Kidney (tissue), 13 donors: ENCODE measurements at regions not wholly inside any gene's neighbourhood (a gene's known extent, or its start where the extent isn't known, plus 50 kb on each side); places are given as distances from the start of the nearest gene placed in this dataset.
A peak's percentile ranks its signal among the peaks of the same experiment; 100 is the strongest.

Experiments
- DNase-seq, 5 donors: peaks; one replicate each; pipeline ENCODE4 v3.0.0-alpha.2; 2013 to 2020
- FAIRE-seq: peaks from 2 replicates; lab custom pipeline; 2012; peaks lifted over from hg19 to GRCh38; lab: Jason Lieb, UNC
- H3K27ac ChIP-seq, 2 donors: one replicate each; pipeline ENCODE4 v1.7.0; 2013; ENCODE audit warnings: low read depth in 2 of 2, low read length in 2 of 2, inconsistent platforms in 1 of 2
- H3K27me3 ChIP-seq: one replicate; pipeline ENCODE4 v1.7.1; 2013; ENCODE audit warnings: low read length, inconsistent platforms; ENCODE audit not compliant: control insufficient read depth, insufficient read depth
- H3K36me3 ChIP-seq, 3 donors: one replicate each; pipeline versions ENCODE4 v1.7.0 to v1.7.1; 2013; ENCODE audit warnings: low read length in 3 of 3, control low read depth in 1 of 3, inconsistent platforms in 1 of 3; ENCODE audit not compliant: insufficient read depth in 3 of 3, control insufficient read depth in 2 of 3
- H3K4me1 ChIP-seq, 3 donors: one replicate each; pipeline versions ENCODE4 v1.7.0 to v1.7.1; 2013; ENCODE audit warnings: low read length in 3 of 3, inconsistent platforms in 1 of 3, low read depth in 1 of 3; ENCODE audit not compliant: control insufficient read depth in 2 of 3, insufficient read depth in 2 of 3
- H3K4me3 ChIP-seq, 3 donors: one replicate each; pipeline versions ENCODE4 v1.7.0 to v1.8.1; 2013; ENCODE audit warnings: low read length in 3 of 3, control low read depth in 1 of 3, inconsistent platforms in 1 of 3
- H3K9ac ChIP-seq, 3 donors: one replicate each; pipeline versions ENCODE4 v1.7.0 to v1.7.1; 2013; ENCODE audit warnings: low read length in 3 of 3, control low read depth in 1 of 3, inconsistent platforms in 1 of 3
- H3K9me3 ChIP-seq, 3 donors: one replicate each; pipeline versions ENCODE4 v1.7.0 to v1.7.1; 2013; ENCODE audit warnings: low read length in 3 of 3, control low read depth in 1 of 3, inconsistent platforms in 1 of 3; ENCODE audit not compliant: control insufficient read depth in 2 of 3, insufficient read depth in 1 of 3
- CTCF ChIP-seq: IDR thresholded peaks from 3 replicates; pipeline ENCODE4 v1.5.1; 2012; ENCODE audit warnings: mild to moderate bottlenecking, moderate library complexity, borderline replicate concordance; ENCODE audit not compliant: insufficient read depth; ENCODE audit errors: extremely low read depth
- intact Hi-C: fragments of 100-400 bp; cut with DNase I; formaldehyde crosslinking; loops from one replicate; pipeline ENCODE4 v1.11.1; 2022
- donor health status: control.
- donor health status: control.
- donor health status: control.
- donor health status: control.
- donor health status: control.
- donor health status: DM: yes; HTN: yes; CAD: no.
- donor health status: Normal renal cell carcinoma (clear cell type).

- TF ChIP-seq CTCF: no peak
- Histone ChIP-seq H3K36me3 (no peaks in the 10 kb centered on the region), H3K9ac (peak overlapping the region in 1 of 3 donors; percentile 44), H3K27me3 (no peaks in the 10 kb centered on the region), H3K4me3 (no peak overlapping the region), H3K4me1 (peaks cover 9 to 23% (median 13%) of the 10 kb centered on the region in 3 donors), H3K27ac (peak overlapping the region; percentile 61 to 94), H3K9me3 (no peaks in the 10 kb centered on the region)
- DNase-seq: no peak
- FAIRE-seq: no peak
- intact Hi-C loops: no loop called here
These were observed 627.6 kb upstream of the TBL1XR1 start for GRCh38 chr3:177824841-177825240.

GRCh38 chr3:177826253-177826652, 629.0 kb upstream of the TBL1XR1 start:
- intact Hi-C loops: no loop called here
- H3K27ac ChIP-seq: no peak overlapping the region
- no peaks in the 10 kb centered on the region for H3K9me3 ChIP-seq
- DNase-seq (no peak), FAIRE-seq (no peak)
- no peak for TF ChIP-seq CTCF
- H3K27me3 ChIP-seq: no peaks in the 10 kb centered on the region
- peaks cover 9 to 17% (median 10%) of the 10 kb centered on the region in 3 donors for H3K4me1 ChIP-seq
- no peaks in the 10 kb centered on the region for H3K36me3 ChIP-seq
- no peak overlapping the region for H3K9ac ChIP-seq
- no peak overlapping the region for H3K4me3 ChIP-seq

GRCh38 chr3:177827511-177828207, 630.4 kb upstream of the TBL1XR1 start:
- peak; percentile 38 for FAIRE-seq
- Histone ChIP-seq H3K4me1 (peaks cover 9 to 17% (median 10%) of the 10 kb centered on the region in 3 donors), H3K9me3 (no peaks in the 10 kb centered on the region), H3K4me3 (peak overlapping the region in 2 of 3 donors; percentile 52 to 60), H3K9ac (peak overlapping the region in 1 of 3 donors; percentile 34), H3K36me3 (no peaks in the 10 kb centered on the region), H3K27me3 (no peaks in the 10 kb centered on the region), H3K27ac (peak overlapping the region in 1 of 2 donors; percentile 36)
- intact Hi-C loops: no loop called here
- no peak for TF ChIP-seq CTCF
- peak in 1 of 5 donors; percentile 43 for DNase-seq

- peak overlapping the region in 1 of 2 donors; percentile 36 for H3K27ac ChIP-seq
- peak overlapping the region in 1 of 3 donors; percentile 34 for H3K9ac ChIP-seq
- H3K36me3 ChIP-seq: no peaks in the 10 kb centered on the region
- intact Hi-C loops: no loop called here
- FAIRE-seq (peak; percentile 77), DNase-seq (no peak)
- H3K27me3 ChIP-seq: no peaks in the 10 kb centered on the region
- peak overlapping the region in 2 of 3 donors; percentile 52 to 60 for H3K4me3 ChIP-seq
- no peaks in the 10 kb centered on the region for H3K9me3 ChIP-seq
- H3K4me1 ChIP-seq: peaks cover 9 to 17% (median 10%) of the 10 kb centered on the region in 3 donors
- no peak for TF ChIP-seq CTCF
These were observed 630.9 kb upstream of the TBL1XR1 start for GRCh38 chr3:177828208-177828565.
